GM23338 (cell line): ENCODE measurements at regions not wholly inside any gene's neighbourhood (a gene's known extent, or its start where the extent isn't known, plus 50 kb on each side); places are given as distances from the start of the nearest gene placed in this dataset.

ENCODE experiments used
- ATAC-seq: fragments of 200-7000 bp; cut with Tn5 transposase; 3 replicates; pipeline ENCODE4 v1.9.1; 2020
- DNase-seq: peaks from one replicate; pipeline ENCODE4 v3.0.0-alpha.2; 2015; ENCODE audit warnings: low spot score
- H2AFZ ChIP-seq: fragments of 200-600 bp; sonication (generic); 2 replicates; pipeline ENCODE4 v1.8.0; 2016; ENCODE audit warnings: antibody characterized with exemption, mild to moderate bottlenecking, moderate library complexity
- H3F3A ChIP-seq: fragments of 200-600 bp; sonication (generic); replicated peaks from 2 replicates; pipeline ENCODE4 v1.8.0; 2017; ENCODE audit warnings: antibody characterized with exemption, mixed run types, low read depth
- H3K27ac ChIP-seq: fragments of 200-600 bp; sonication (generic); 2 replicates; pipeline ENCODE4 v1.6.1; 2016; ENCODE audit warnings: low read depth
- H3K27me3 ChIP-seq: fragments of 200-600 bp; sonication (generic); 2 replicates; pipeline ENCODE4 v1.8.0; 2016; ENCODE audit warnings: mild to moderate bottlenecking, mixed run types, moderate library complexity; ENCODE audit not compliant: insufficient read depth
- H3K36me3 ChIP-seq: fragments of 200-600 bp; sonication (generic); 2 replicates; pipeline ENCODE4 v1.8.0; 2016; ENCODE audit warnings: mild to moderate bottlenecking; ENCODE audit not compliant: insufficient read depth
- H3K4me1 ChIP-seq: fragments of 200-600 bp; sonication (generic); 2 replicates; pipeline ENCODE4 v1.8.0; 2016; ENCODE audit warnings: mild to moderate bottlenecking, moderate library complexity; ENCODE audit not compliant: insufficient read depth
- H3K4me2 ChIP-seq: fragments of 200-600 bp; sonication (generic); 2 replicates; pipeline ENCODE4 v1.7.1; 2017; ENCODE audit warnings: mixed run types
- H3K4me3 ChIP-seq: fragments of 200-600 bp; sonication (generic); 2 replicates; pipeline ENCODE4 v1.6.1; 2016; ENCODE audit warnings: mixed run types
- H3K79me2 ChIP-seq: fragments of 200-600 bp; sonication (generic); replicated peaks from 2 replicates; pipeline ENCODE4 v1.8.0; 2017; ENCODE audit warnings: mild to moderate bottlenecking; ENCODE audit not compliant: insufficient read depth
- H3K9me2 ChIP-seq: fragments of 200-600 bp; sonication (generic); 2 replicates; pipeline ENCODE4 v1.8.0; 2017; ENCODE audit not compliant: insufficient read depth
- H4K20me1 ChIP-seq: fragments of 200-600 bp; sonication (generic); replicated peaks from 2 replicates; pipeline ENCODE4 v1.8.0; 2017; ENCODE audit warnings: mild to moderate bottlenecking; ENCODE audit not compliant: insufficient read depth
- H3K27ac Mint-ChIP-seq: 2 replicates; pipeline ENCODE4 v1.8.0; 2020; ENCODE audit warnings: inconsistent platforms, mild to moderate bottlenecking, moderate library complexity, mixed read lengths
- H3K27me3 Mint-ChIP-seq: 3 replicates; pipeline ENCODE4 v1.8.0; 2022; ENCODE audit warnings: low read depth, mild to moderate bottlenecking, moderate library complexity, mixed read lengths, inconsistent platforms; ENCODE audit not compliant: insufficient read depth, poor library complexity
- H3K36me3 Mint-ChIP-seq: 3 replicates; pipeline ENCODE4 v1.8.0; 2021; ENCODE audit warnings: low read depth, mild to moderate bottlenecking, inconsistent platforms, moderate library complexity, mixed read lengths
- H3K4me1 Mint-ChIP-seq: 3 replicates; pipeline ENCODE4 v1.8.0; 2020; ENCODE audit warnings: mild to moderate bottlenecking, inconsistent platforms, mixed read lengths
- H3K4me3 Mint-ChIP-seq: 3 replicates; pipeline ENCODE4 v1.8.0; 2021; ENCODE audit warnings: moderate library complexity, mild to moderate bottlenecking, inconsistent platforms, mixed read lengths
- H3K9me3 Mint-ChIP-seq: 3 replicates; pipeline ENCODE4 v1.8.0; 2020; ENCODE audit warnings: moderate library complexity, mild to moderate bottlenecking, inconsistent platforms, mixed read lengths
- CTCF ChIP-seq, 2 experiments: fragments of 200-600 bp in 1 of 2; sonication (generic) in 1 of 2; conservative IDR thresholded peaks; 2 replicates each; pipeline versions ENCODE4 v1.5.1 to v1.6.1; 2016 to 2017; ENCODE audit warnings: antibody characterized with exemption in 2 of 2, low read depth in 2 of 2, mild to moderate bottlenecking in 2 of 2, moderate library complexity in 1 of 2
- ETS1 ChIP-seq: IDR thresholded peaks from 2 replicates; pipeline ENCODE4 v1.6.1; 2016; ENCODE audit warnings: antibody characterized with exemption
- EZH2 ChIP-seq: fragments of 200-600 bp; sonication (generic); IDR thresholded peaks from one replicate; pipeline ENCODE4 v1.8.0; 2017; ENCODE audit warnings: antibody characterized with exemption, mild to moderate bottlenecking, low read depth; ENCODE audit not compliant: unreplicated experiment
- JUNB ChIP-seq: IDR thresholded peaks from one replicate; pipeline ENCODE4 v1.6.1; 2016; ENCODE audit warnings: antibody characterized with exemption; ENCODE audit not compliant: unreplicated experiment
- STAT1 ChIP-seq: IDR thresholded peaks from one replicate; pipeline ENCODE4 v1.6.1; 2016; ENCODE audit warnings: antibody characterized with exemption; ENCODE audit not compliant: unreplicated experiment
- ZNF331 ChIP-seq: fragments of 250-450 bp; sonication (Bioruptor Pico); IDR thresholded peaks from 2 replicates; pipeline ENCODE4 v1.5.0; 2020; ENCODE audit warnings: low read depth, mild to moderate bottlenecking, moderate library complexity
- TF ChIP-seq, protein P1 (sequence below): fragments of 250-450 bp; sonication (Bioruptor Pico); IDR thresholded peaks from 2 replicates; pipeline ENCODE4 v1.5.0; 2020; ENCODE audit warnings: mild to moderate bottlenecking, moderate library complexity

DNA sequence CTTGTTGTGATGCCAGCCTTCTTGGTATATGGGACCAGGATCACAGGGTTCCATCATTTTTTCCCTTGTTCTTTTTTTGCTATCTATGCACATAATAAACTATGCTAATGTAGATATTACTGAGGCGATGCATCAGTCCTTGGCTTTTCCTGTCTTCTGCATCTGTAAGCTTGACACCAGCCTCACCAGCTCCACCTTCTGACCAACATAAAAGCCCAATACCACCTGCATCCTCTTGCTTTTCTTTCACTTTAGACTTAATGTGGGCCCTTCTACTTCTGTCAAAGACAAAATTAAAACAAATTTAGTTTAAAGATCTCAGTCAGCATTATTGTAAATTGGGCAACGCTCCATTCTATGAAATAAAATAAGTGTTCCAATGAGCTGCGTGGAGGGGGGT is 1718.8 kb upstream of the PCDH10 start:
- Mint-ChIP-seq H3K4me3 (no peak overlapping the region), H3K36me3 (peaks cover 14% of the 10 kb centered on the region; the same call in 2 of the 3 replicates), H3K9me3 (peaks cover 10% of the 10 kb centered on the region), H3K27me3 (peaks cover 2% of the 10 kb centered on the region), H3K27ac (no peak overlapping the region), H3K4me1 (peaks cover 13% of the 10 kb centered on the region; the same call in 2 of the 3 replicates)
- H4K20me1 ChIP-seq = no peaks in the 10 kb centered on the region
- no peak overlapping the region for H3K27ac ChIP-seq
- H3K4me2 ChIP-seq = no peak overlapping the region
- no peaks in the 10 kb centered on the region for H3K27me3 ChIP-seq
- no peaks in the 10 kb centered on the region for H3K79me2 ChIP-seq
- TF ChIP-seq STAT1 (no peak), CTCF (conservative IDR thresholded peaks at IDR 0.05; ENCODE audit: low read depth in 2 of 2) (peak; percentile 41 to 72)
- H3K9me2 ChIP-seq = 0 out of 2 replicates have a peak, but pooled peaks cover 3% of the 10 kb centered on the region
- H2AFZ ChIP-seq = no peak overlapping the region
- no peaks in the 10 kb centered on the region for H3K4me1 ChIP-seq
- H3F3A ChIP-seq = no peaks in the 10 kb centered on the region
- no peak overlapping the region for H3K4me3 ChIP-seq
- no peak for ATAC-seq
- H3K36me3 ChIP-seq = peaks cover 3% of the 10 kb centered on the region; the same call in 1 of the 2 replicates
- peak; percentile 22 for DNase-seq

- Mint-ChIP-seq H3K27me3 (no peaks in the 10 kb centered on the region), H3K4me1 (no peaks in the 10 kb centered on the region; the same call in 2 of the 3 replicates), H3K36me3 (peaks cover 3% of the 10 kb centered on the region), H3K27ac (no peak overlapping the region), H3K4me3 (no peak overlapping the region), H3K9me3 (peaks cover 13% of the 10 kb centered on the region)
- DNase-seq (no peak), ATAC-seq (no peak)
- no peaks in the 10 kb centered on the region for H3K79me2 ChIP-seq
- H3K9me2 ChIP-seq = no peaks in the 10 kb centered on the region; the same call in 1 of the 2 replicates
- no peak overlapping the region for H3K4me2 ChIP-seq
- no peaks in the 10 kb centered on the region for H3K27me3 ChIP-seq
- 0 out of 2 replicates have a peak, but pooled peaks cover 6% of the 10 kb centered on the region for H3K4me1 ChIP-seq
- no peak overlapping the region for H2AFZ ChIP-seq
- no peaks in the 10 kb centered on the region for H3F3A ChIP-seq
- H3K27ac ChIP-seq = no peak overlapping the region
- H3K4me3 ChIP-seq = no peak overlapping the region
- no peaks in the 10 kb centered on the region for H4K20me1 ChIP-seq
- no peaks in the 10 kb centered on the region for H3K36me3 ChIP-seq
- no peak for TF ChIP-seq CTCF (conservative IDR thresholded peaks at IDR 0.05; ENCODE audit: low read depth in 2 of 2)
- TF ChIP-seq ETS1 = no peak
- TF ChIP-seq JUNB = no peak
- no peak for TF ChIP-seq STAT1
- no peak for TF ChIP-seq EZH2
- TF ChIP-seq ZNF331 (CRISPR knock-in tag) = no peak
- TF ChIP-seq, protein P1, sequence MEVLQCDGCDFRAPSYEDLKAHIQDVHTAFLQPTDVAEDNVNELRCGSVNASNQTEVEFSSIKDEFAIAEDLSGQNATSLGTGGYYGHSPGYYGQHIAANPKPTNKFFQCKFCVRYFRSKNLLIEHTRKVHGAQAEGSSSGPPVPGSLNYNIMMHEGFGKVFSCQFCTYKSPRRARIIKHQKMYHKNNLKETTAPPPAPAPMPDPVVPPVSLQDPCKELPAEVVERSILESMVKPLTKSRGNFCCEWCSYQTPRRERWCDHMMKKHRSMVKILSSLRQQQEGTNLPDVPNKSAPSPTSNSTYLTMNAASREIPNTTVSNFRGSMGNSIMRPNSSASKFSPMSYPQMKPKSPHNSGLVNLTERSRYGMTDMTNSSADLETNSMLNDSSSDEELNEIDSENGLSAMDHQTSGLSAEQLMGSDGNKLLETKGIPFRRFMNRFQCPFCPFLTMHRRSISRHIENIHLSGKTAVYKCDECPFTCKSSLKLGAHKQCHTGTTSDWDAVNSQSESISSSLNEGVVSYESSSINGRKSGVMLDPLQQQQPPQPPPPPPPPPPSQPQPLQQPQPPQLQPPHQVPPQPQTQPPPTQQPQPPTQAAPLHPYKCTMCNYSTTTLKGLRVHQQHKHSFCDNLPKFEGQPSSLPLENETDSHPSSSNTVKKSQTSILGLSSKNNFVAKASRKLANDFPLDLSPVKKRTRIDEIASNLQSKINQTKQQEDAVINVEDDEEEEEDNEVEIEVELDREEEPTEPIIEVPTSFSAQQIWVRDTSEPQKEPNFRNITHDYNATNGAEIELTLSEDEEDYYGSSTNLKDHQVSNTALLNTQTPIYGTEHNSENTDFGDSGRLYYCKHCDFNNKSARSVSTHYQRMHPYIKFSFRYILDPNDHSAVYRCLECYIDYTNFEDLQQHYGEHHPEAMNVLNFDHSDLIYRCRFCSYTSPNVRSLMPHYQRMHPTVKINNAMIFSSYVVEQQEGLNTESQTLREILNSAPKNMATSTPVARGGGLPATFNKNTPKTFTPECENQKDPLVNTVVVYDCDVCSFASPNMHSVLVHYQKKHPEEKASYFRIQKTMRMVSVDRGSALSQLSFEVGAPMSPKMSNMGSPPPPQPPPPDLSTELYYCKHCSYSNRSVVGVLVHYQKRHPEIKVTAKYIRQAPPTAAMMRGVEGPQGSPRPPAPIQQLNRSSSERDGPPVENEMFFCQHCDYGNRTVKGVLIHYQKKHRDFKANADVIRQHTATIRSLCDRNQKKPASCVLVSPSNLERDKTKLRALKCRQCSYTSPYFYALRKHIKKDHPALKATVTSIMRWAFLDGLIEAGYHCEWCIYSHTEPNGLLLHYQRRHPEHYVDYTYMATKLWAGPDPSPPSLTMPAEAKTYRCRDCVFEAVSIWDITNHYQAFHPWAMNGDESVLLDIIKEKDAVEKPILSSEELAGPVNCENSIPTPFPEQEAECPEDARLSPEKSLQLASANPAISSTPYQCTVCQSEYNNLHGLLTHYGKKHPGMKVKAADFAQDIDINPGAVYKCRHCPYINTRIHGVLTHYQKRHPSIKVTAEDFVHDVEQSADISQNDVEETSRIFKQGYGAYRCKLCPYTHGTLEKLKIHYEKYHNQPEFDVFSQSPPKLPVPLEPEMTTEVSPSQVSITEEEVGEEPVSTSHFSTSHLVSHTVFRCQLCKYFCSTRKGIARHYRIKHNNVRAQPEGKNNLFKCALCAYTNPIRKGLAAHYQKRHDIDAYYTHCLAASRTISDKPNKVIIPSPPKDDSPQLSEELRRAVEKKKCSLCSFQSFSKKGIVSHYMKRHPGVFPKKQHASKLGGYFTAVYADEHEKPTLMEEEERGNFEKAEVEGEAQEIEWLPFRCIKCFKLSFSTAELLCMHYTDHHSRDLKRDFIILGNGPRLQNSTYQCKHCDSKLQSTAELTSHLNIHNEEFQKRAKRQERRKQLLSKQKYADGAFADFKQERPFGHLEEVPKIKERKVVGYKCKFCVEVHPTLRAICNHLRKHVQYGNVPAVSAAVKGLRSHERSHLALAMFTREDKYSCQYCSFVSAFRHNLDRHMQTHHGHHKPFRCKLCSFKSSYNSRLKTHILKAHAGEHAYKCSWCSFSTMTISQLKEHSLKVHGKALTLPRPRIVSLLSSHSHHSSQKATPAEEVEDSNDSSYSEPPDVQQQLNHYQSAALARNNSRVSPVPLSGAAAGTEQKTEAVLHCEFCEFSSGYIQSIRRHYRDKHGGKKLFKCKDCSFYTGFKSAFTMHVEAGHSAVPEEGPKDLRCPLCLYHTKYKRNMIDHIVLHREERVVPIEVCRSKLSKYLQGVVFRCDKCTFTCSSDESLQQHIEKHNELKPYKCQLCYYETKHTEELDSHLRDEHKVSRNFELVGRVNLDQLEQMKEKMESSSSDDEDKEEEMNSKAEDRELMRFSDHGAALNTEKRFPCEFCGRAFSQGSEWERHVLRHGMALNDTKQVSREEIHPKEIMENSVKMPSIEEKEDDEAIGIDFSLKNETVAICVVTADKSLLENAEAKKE (CRISPR knock-in tag) = no peak
Observed at GRCh38 chr4:131441004-131441688, 1707.9 kb upstream of the PCDH10 start.
